Osteoblast (primary cell): ENCODE measurements at regions not wholly inside any gene's neighbourhood (a gene's known extent, or its start where the extent isn't known, plus 50 kb on each side); places are given as distances from the start of the nearest gene placed in this dataset.

ENCODE experiments used
- DNase-seq: peaks from one replicate; pipeline ENCODE4 v3.0.0; 2011; ENCODE audit warnings: low spot score, mixed read lengths; ENCODE audit not compliant: insufficient read length; ENCODE audit errors: missing footprints
- H2AFZ ChIP-seq: 2 replicates; pipeline ENCODE4 v1.6.0; 2011; ENCODE audit warnings: mild to moderate bottlenecking, low read length
- H3K27ac ChIP-seq: 2 replicates; pipeline ENCODE4 v1.5.1; 2011; ENCODE audit warnings: mild to moderate bottlenecking, low read depth, low read length, moderate library complexity
- H3K27me3 ChIP-seq: 2 replicates; pipeline ENCODE4 v1.6.0; 2012; ENCODE audit warnings: mild to moderate bottlenecking, control low read depth, inconsistent platforms, low read length, moderate library complexity; ENCODE audit not compliant: insufficient read depth
- H3K36me3 ChIP-seq: 2 replicates; pipeline ENCODE4 v1.5.1; 2011; ENCODE audit warnings: mild to moderate bottlenecking, low read length, control low read depth, moderate library complexity; ENCODE audit not compliant: insufficient read depth
- H3K4me1 ChIP-seq: 2 replicates; pipeline ENCODE4 v1.5.1; 2011; ENCODE audit warnings: mild to moderate bottlenecking, low read length, control low read depth, moderate library complexity; ENCODE audit not compliant: insufficient read depth
- H3K4me2 ChIP-seq: 2 replicates; pipeline ENCODE4 v1.6.0; 2011; ENCODE audit warnings: mild to moderate bottlenecking, low read length; ENCODE audit not compliant: insufficient read depth
- H3K4me3 ChIP-seq: fragments of 200-600 bp; sonication (generic); 3 replicates; pipeline ENCODE4 v1.5.1; 2012; ENCODE audit warnings: mild to moderate bottlenecking, low read length, inconsistent platforms; ENCODE audit not compliant: insufficient read depth
- H3K79me2 ChIP-seq: 2 replicates; pipeline ENCODE4 v1.6.0; 2012; ENCODE audit warnings: mild to moderate bottlenecking, low read length, control low read depth, inconsistent platforms; ENCODE audit not compliant: insufficient read depth
- H3K9me3 ChIP-seq: 2 replicates; pipeline ENCODE4 v1.5.1; 2011; ENCODE audit warnings: low read depth, low read length, control low read depth
- H4K20me1 ChIP-seq: 2 replicates; pipeline ENCODE4 v1.6.0; 2012; ENCODE audit warnings: mild to moderate bottlenecking, low read length, control low read depth; ENCODE audit not compliant: insufficient read depth
- TF ChIP-seq, protein P1 (sequence below): IDR thresholded peaks from 2 replicates; pipeline ENCODE4 v1.5.1; 2011; ENCODE audit warnings: mild to moderate bottlenecking, low read depth, low read length, moderate library complexity; ENCODE audit errors: extremely low read depth

DNA sequence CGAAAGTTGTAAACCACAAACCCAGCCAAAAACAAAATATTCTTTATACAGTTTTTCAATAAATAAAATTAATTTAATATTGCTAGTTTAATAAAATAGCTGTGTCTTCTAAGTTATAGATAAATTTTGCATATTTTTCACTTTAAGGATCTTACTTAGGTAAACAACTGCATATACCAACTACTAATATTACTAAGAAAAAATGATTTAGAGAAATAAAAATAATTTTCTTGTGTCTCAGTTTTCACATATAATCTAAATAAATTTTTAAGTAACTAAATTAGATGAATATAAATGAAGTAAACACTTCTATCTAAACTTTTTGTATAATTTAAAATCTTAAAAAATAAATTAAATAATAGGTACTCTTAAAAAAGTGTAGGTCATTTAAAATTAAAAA lies 67.1 kb upstream of the TOP3B start:
- no peaks in the 10 kb centered on the region for H3K79me2 ChIP-seq
- no peak overlapping the region for H3K27ac ChIP-seq
- no peaks in the 10 kb centered on the region for H3K9me3 ChIP-seq
- no peaks in the 10 kb centered on the region for H4K20me1 ChIP-seq
- H3K4me3 ChIP-seq, result no peak overlapping the region
- no peak overlapping the region for H3K4me2 ChIP-seq
- DNase-seq, result no peak
- no peaks in the 10 kb centered on the region for H3K27me3 ChIP-seq
- H3K36me3 ChIP-seq, result no peaks in the 10 kb centered on the region
- no peak overlapping the region for H2AFZ ChIP-seq
- no peaks in the 10 kb centered on the region for H3K4me1 ChIP-seq
- TF ChIP-seq, protein P1, sequence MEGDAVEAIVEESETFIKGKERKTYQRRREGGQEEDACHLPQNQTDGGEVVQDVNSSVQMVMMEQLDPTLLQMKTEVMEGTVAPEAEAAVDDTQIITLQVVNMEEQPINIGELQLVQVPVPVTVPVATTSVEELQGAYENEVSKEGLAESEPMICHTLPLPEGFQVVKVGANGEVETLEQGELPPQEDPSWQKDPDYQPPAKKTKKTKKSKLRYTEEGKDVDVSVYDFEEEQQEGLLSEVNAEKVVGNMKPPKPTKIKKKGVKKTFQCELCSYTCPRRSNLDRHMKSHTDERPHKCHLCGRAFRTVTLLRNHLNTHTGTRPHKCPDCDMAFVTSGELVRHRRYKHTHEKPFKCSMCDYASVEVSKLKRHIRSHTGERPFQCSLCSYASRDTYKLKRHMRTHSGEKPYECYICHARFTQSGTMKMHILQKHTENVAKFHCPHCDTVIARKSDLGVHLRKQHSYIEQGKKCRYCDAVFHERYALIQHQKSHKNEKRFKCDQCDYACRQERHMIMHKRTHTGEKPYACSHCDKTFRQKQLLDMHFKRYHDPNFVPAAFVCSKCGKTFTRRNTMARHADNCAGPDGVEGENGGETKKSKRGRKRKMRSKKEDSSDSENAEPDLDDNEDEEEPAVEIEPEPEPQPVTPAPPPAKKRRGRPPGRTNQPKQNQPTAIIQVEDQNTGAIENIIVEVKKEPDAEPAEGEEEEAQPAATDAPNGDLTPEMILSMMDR, result no peak

- no peak for DNase-seq
- TF ChIP-seq, protein P1, result no peak
- H3K27me3 ChIP-seq, result no peaks in the 10 kb centered on the region
- no peak overlapping the region for H3K4me2 ChIP-seq
- no peaks in the 10 kb centered on the region for H3K4me1 ChIP-seq
- no peak overlapping the region for H3K27ac ChIP-seq
- no peak overlapping the region for H3K4me3 ChIP-seq
- H3K36me3 ChIP-seq, result no peaks in the 10 kb centered on the region
- H3K9me3 ChIP-seq, result no peaks in the 10 kb centered on the region
- no peaks in the 10 kb centered on the region for H3K79me2 ChIP-seq
- no peak overlapping the region for H2AFZ ChIP-seq
- H4K20me1 ChIP-seq, result no peaks in the 10 kb centered on the region
Measured at GRCh38 chr22:22048981-22049531, 66.5 kb upstream of the TOP3B start.

- H3K9me3 ChIP-seq, result no peaks in the 10 kb centered on the region
- no peak overlapping the region for H2AFZ ChIP-seq
- no peak overlapping the region for H3K27ac ChIP-seq
- H3K36me3 ChIP-seq, result no peaks in the 10 kb centered on the region
- no peaks in the 10 kb centered on the region for H3K79me2 ChIP-seq
- DNase-seq, result no peak
- H3K4me3 ChIP-seq, result no peak overlapping the region
- no peaks in the 10 kb centered on the region for H4K20me1 ChIP-seq
- H3K4me2 ChIP-seq, result no peak overlapping the region
- peaks cover 4% of the 10 kb centered on the region for H3K27me3 ChIP-seq
- TF ChIP-seq, protein P1, result no peak
- no peaks in the 10 kb centered on the region for H3K4me1 ChIP-seq
Measured at GRCh38 chr22:22048318-22048942, 65.8 kb upstream of the TOP3B start.

GRCh38 chr22:22047776-22048175 lies 65.2 kb upstream of the TOP3B start:
- no peak overlapping the region for H3K4me2 ChIP-seq

More at GRCh38 chr22:22047776-22048175, 65.2 kb upstream of the TOP3B start:
- no peak for DNase-seq
- H3K36me3 ChIP-seq, result no peaks in the 10 kb centered on the region
- TF ChIP-seq, protein P1, result no peak
- no peaks in the 10 kb centered on the region for H3K4me1 ChIP-seq
- no peaks in the 10 kb centered on the region for H3K79me2 ChIP-seq
- peaks cover 6% of the 10 kb centered on the region for H3K27me3 ChIP-seq
- no peaks in the 10 kb centered on the region for H4K20me1 ChIP-seq
- no peak overlapping the region for H3K4me3 ChIP-seq
- no peak overlapping the region for H2AFZ ChIP-seq
- no peaks in the 10 kb centered on the region for H3K9me3 ChIP-seq
- no peak overlapping the region for H3K27ac ChIP-seq
